ENCODE measurements at regions not wholly inside any gene's neighbourhood (a gene's known extent, or its start where the extent isn't known, plus 50 kb on each side); places are given as distances from the start of the nearest gene placed in this dataset.

- H3K4me3 ChIP-seq (ENCODE audit: low read depth, low read length): peak overlapping the region; percentile 60
- peak; percentile 42 for DNase-seq (ENCODE audit: low read depth)
- no peak for TF ChIP-seq CTCF (IDR thresholded peaks at IDR 0.05; ENCODE audit: insufficient read depth, low read length)
Measured at GRCh38 chr6:26199773-26200764, 112.8 kb downstream of the HFE start.

GRCh38 chr6:26200918-26201721 is 113.9 kb downstream of the HFE start:
- H3K4me3 ChIP-seq (ENCODE audit: low read depth, low read length): no peak overlapping the region
- no peak for TF ChIP-seq CTCF (IDR thresholded peaks at IDR 0.05; ENCODE audit: insufficient read depth, low read length)
- DNase-seq (ENCODE audit: low read depth): no peak

- DNase-seq (ENCODE audit: low read depth): no peak
- no peak for TF ChIP-seq CTCF (IDR thresholded peaks at IDR 0.05; ENCODE audit: insufficient read depth, low read length)
- no peak overlapping the region for H3K4me3 ChIP-seq (ENCODE audit: low read depth, low read length)
Measured at GRCh38 chr6:26202201-26202611, 115.0 kb downstream of the HFE start.

- no peak overlapping the region for H3K4me3 ChIP-seq (ENCODE audit: low read depth, low read length)
- DNase-seq (ENCODE audit: low read depth): no peak
- no peak for TF ChIP-seq CTCF (IDR thresholded peaks at IDR 0.05; ENCODE audit: insufficient read depth, low read length)
Measured at GRCh38 chr6:26202811-26203583, 115.8 kb downstream of the HFE start.

GRCh38 chr6:26204332-26205160 is 117.3 kb downstream of the HFE start:
- peak overlapping the region; percentile 97 for H3K4me3 ChIP-seq (ENCODE audit: low read depth, low read length)
- peak; percentile 99 for DNase-seq (ENCODE audit: low read depth)
- TF ChIP-seq CTCF (IDR thresholded peaks at IDR 0.05; ENCODE audit: insufficient read depth, low read length): peak; percentile 35
